HG02588 (cell line): ENCODE measurements at regions not wholly inside any gene's neighbourhood (a gene's known extent, or its start where the extent isn't known, plus 50 kb on each side); places are given as distances from the start of the nearest gene placed in this dataset.

Source experiments
- ATAC-seq: cut with Tn5 transposase; IDR thresholded peaks from one replicate; pipeline ENCODE4 v1.9.1; 2021; ENCODE audit warnings: mild to moderate bottlenecking, moderate library complexity; ENCODE audit not compliant: unreplicated experiment

- ATAC-seq, result no peak
Measured at GRCh38 chr6:149212206-149212605, 105.3 kb upstream of the TAB2 start.

- ATAC-seq, result peak; percentile 24
Measured at GRCh38 chr6:149212892-149213801, 104.4 kb upstream of the TAB2 start.

GRCh38 chr6:149213829-149214228 is 103.7 kb upstream of the TAB2 start:
- ATAC-seq, result no peak

- no peak for ATAC-seq
Measured at GRCh38 chr6:149216459-149216858, 101.1 kb upstream of the TAB2 start.

GRCh38 chr6:149217466-149217888 is 100.0 kb upstream of the TAB2 start:
- ATAC-seq, result peak; percentile 65

GRCh38 chr6:149218471-149218870 is 99.0 kb upstream of the TAB2 start:
- ATAC-seq, result no peak

- no peak for ATAC-seq
Measured at GRCh38 chr6:149218915-149219314, 98.6 kb upstream of the TAB2 start.

- ATAC-seq, result no peak
Measured at GRCh38 chr6:149220882-149221773, 96.4 kb upstream of the TAB2 start.

GRCh38 chr6:149221774-149222070 is 95.8 kb upstream of the TAB2 start:
- no peak for ATAC-seq

GRCh38 chr6:149223120-149223903 is 94.2 kb upstream of the TAB2 start:
- ATAC-seq, result no peak

- ATAC-seq, result no peak
Measured at GRCh38 chr6:149223904-149224351, 93.6 kb upstream of the TAB2 start.

- ATAC-seq, result no peak
Measured at GRCh38 chr6:149224399-149224798, 93.1 kb upstream of the TAB2 start.

GRCh38 chr6:149225370-149225769 is 92.1 kb upstream of the TAB2 start:
- no peak for ATAC-seq

- no peak for ATAC-seq
Measured at GRCh38 chr6:149225946-149226345, 91.6 kb upstream of the TAB2 start.

- ATAC-seq, result no peak
Measured at GRCh38 chr6:149227796-149228195, 89.7 kb upstream of the TAB2 start.

- ATAC-seq, result no peak
Measured at GRCh38 chr6:149228311-149228955, 89.1 kb upstream of the TAB2 start.

GRCh38 chr6:149229096-149229495 is 88.4 kb upstream of the TAB2 start:
- no peak for ATAC-seq

GRCh38 chr6:149230712-149231460 is 86.6 kb upstream of the TAB2 start:
- no peak for ATAC-seq

GRCh38 chr6:149231778-149232177 is 85.7 kb upstream of the TAB2 start:
- no peak for ATAC-seq
